GM12874 (cell line): ENCODE measurements at regions not wholly inside any gene's neighbourhood (a gene's known extent, or its start where the extent isn't known, plus 50 kb on each side); places are given as distances from the start of the nearest gene placed in this dataset.

ENCODE experiments used
- TF ChIP-seq, protein P1 (sequence below): IDR thresholded peaks from 2 replicates; pipeline ENCODE4 v1.5.1; 2011; ENCODE audit warnings: low read depth, mild to moderate bottlenecking, control low read depth, low read length, moderate library complexity; ENCODE audit not compliant: insufficient read depth

DNA sequence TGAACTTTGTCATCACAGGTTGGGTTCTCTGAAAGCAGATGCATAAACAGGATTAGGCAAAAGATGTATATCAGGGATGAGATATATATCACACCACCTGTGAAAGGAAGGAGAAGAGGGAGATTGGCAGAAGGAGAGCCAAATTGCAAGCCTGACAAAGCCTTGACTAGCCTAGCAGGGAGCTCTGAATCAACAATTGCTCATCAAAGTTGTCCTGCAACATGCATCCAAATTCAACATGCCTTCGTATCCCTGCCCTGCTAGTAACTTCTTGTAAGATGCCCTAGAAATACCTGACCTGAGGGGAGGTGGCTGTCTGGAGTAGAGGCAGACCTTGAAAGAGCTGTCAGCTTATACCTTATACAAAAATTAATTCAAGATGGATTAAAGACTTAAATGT is 207.1 kb upstream of the HTR1E start:
- TF ChIP-seq, protein P1, sequence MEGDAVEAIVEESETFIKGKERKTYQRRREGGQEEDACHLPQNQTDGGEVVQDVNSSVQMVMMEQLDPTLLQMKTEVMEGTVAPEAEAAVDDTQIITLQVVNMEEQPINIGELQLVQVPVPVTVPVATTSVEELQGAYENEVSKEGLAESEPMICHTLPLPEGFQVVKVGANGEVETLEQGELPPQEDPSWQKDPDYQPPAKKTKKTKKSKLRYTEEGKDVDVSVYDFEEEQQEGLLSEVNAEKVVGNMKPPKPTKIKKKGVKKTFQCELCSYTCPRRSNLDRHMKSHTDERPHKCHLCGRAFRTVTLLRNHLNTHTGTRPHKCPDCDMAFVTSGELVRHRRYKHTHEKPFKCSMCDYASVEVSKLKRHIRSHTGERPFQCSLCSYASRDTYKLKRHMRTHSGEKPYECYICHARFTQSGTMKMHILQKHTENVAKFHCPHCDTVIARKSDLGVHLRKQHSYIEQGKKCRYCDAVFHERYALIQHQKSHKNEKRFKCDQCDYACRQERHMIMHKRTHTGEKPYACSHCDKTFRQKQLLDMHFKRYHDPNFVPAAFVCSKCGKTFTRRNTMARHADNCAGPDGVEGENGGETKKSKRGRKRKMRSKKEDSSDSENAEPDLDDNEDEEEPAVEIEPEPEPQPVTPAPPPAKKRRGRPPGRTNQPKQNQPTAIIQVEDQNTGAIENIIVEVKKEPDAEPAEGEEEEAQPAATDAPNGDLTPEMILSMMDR: no peak

DNA sequence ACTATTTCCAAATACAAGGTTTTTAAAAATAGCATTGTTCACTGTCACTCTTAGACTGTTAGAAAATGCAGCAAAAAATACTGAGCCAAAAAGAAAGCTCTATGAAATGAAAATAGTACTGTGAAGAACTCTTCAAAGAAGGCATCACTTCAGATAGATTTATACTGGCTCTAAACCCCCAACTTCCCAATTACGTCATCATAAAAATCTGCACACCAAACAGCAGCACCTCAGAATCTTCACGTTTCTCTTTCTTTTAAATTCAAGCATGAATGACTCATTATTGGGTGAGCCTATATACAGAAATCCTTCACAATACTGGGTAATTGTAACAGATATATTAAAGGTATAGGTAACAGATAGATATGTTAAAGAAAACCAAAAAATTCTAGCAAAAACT is 208.4 kb upstream of the HTR1E start:
- TF ChIP-seq, protein P1: no peak

DNA sequence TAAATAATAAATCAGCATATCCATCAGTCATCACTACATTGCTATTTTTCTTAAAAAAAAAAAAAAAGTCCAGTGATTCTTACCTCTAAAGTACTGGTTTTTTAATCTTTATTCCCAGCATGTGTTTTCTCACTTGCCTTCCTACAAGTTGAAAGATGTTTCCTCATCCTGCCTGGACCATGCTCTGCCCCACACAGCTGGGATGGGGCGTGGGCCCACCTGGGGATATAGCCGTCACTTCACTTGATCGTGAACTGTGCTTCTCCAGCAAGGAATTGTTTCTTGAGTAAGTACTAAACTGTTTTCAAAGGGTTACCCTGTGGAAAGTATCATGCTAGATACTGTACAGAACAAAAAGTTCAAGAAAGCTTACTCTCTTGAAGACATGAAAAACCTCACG is 212.6 kb upstream of the HTR1E start:
- TF ChIP-seq, protein P1: no peak

DNA sequence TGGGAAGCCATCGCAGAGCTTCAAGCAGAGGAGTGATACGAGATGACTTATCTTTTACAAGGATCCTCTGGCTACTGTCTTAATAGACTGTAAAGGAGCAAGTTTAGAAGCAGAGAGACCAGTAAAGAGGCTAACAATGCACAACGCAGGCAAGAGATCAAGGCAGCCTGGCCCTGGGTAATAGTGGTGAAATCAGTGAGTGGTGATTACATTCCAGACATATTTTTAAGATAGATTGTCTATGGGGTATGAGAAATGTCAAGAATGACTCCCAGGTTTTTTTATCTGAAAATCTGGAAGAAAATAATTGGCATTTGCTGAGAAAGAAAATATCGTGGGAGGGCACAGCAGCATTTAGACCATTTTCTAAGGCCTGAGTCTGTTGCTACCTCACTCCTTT is 213.6 kb upstream of the HTR1E start:
- TF ChIP-seq, protein P1: no peak

DNA sequence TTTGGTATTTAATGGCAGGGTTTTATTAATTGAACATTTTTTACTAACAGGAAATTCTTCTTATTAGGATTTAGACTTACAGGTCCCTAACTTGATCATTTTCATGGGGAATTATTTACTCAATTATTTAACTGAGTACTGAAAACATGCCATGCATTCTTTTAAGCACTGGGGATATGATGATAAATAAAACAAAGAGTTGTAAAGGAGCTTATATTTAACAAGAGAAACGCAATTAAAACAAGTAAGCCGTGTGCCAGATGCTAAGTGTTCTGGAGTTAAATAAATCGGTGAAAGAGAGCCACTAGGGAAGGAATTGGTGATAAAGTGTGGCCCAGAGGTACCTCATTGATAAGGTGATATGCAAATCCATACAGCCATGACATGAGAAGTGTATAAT is 214.2 kb upstream of the HTR1E start:
- TF ChIP-seq, protein P1: no peak

DNA sequence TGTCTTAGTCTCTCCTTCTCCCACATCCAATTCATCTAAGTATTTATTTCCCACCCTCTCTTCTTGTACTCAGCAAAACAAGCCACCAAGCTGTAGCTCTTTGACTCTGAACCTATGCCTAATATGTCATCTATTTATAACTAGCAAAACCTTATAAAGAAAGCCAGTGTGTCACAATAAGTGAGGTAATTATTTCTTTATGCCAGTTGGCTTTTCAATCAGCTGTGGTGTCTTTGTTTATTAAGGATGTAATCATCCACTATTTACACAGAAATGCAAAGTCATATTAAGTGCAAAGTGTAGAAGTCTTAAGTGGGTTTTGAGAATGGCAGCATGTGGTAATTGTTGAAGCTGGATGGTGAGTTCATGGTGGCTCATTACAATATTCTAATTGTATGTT is 215.2 kb upstream of the HTR1E start:
- TF ChIP-seq, protein P1: no peak

DNA sequence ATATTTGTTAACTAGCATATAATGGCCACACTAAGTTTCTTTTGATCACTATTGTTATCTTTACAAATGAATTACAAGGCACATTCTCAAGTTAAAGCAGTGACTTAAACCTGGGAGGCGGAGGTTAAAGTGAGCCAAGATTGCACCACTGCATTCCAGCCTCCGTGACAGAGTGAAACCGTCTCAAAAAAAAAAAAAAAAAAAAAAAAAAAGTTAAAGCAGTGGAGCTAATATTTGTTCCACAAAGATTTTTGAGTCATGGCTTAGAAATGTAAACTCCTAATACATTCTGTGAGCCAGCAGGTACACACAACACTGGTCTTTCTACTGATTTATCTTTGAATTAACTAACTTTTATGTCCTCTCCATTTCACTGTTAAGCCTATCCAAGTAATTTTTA is 221.7 kb upstream of the HTR1E start:
- TF ChIP-seq, protein P1: no peak

DNA sequence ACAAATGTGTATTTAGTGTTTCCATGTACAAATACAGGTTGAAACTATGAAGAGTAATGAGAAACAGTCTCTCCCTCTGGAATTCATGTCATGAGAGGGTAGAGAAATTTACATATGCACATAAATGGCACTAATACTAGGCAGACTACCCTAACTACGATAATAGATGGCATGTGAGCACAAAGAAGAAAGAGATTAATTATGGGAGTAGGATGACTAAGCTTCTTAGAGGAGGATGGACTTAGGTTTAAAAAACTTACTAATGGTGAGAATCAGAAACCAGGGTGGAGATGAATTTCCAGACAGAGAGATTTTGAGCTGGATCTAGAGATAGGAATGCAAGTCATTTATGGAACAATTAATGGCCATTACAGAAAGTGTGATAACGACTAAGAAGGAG is 225.3 kb upstream of the HTR1E start:
- TF ChIP-seq, protein P1: no peak
